ENCODE measurements at regions not wholly inside any gene's neighbourhood (a gene's known extent, or its start where the extent isn't known, plus 50 kb on each side); places are given as distances from the start of the nearest gene placed in this dataset.
A peak's percentile ranks its signal among the peaks of the same experiment; 100 is the strongest.

DNA sequence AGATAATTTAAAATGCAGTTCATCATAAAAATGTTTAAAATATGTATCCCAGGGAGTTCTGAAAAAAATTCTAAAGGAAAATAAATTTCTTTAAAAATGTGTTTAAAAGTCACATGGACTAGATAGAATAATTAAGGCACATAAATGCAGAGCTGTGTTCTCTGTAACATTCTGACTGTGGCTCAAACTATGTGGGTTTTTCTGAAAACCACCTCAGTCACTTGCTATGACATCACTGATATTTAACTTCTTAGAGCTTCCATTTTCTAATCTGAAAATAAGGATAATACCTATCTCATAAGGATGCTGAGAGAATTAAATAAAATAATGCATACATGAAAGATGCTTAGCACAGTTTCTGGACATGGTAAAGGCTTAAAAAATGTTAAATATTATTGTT is 107.3 kb downstream of the SLC41A2 start:
- Mint-ChIP-seq H3K9me3 (no peaks in the 10 kb centered on the region), H3K4me1 (ENCODE audit: low read depth) (peaks cover 4% of the 10 kb centered on the region), H3K36me3 (ENCODE audit: insufficient read depth in 2 of 2) (no peaks in the 10 kb centered on the region), H3K4me3 (no peak overlapping the region), H3K27ac (no peak overlapping the region), H3K27me3 (ENCODE audit: low read depth) (no peaks in the 10 kb centered on the region)
- no peak for DNase-seq
- no peak for ATAC-seq (replicated peaks in 1 of 2)

DNA sequence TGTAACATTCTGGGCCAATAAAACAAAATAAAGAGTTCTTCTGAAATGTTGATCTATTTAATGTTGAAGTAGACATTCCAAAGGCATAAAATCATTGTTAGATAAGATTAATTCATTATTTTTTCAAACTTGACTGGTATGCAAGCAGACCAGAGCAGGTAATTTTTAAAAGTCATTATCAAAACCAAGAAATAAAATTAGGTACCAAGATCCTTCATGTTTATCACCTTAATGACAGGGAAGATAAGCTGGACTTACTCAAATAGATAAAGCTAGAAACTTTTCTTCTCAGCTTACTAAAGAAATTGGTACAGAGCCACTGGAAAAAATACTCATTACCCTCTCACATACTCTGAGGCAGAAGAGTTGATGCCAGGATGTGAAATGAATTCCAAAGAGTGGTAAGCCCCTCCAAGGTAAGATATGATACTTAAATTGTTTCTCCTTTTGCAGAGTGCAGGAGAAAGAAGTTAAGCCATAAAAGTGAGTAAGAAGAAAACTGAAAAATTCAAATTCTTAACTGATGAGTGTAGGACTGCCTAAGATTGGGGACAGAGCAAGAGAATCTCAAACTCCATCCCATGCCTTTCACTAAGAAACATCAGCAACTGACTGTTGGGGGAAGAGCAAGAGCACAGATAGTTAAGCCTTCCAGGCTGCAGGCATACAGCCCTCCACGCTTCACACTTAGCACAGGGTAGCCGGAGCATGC is 111.9 kb downstream of the SLC41A2 start:
- H3K9me3 Mint-ChIP-seq: no peaks in the 10 kb centered on the region
- H3K4me1 Mint-ChIP-seq (ENCODE audit: low read depth): peaks cover 4% of the 10 kb centered on the region
- peaks cover 5% of the 10 kb centered on the region for H3K27me3 Mint-ChIP-seq (ENCODE audit: low read depth)
- H3K4me3 Mint-ChIP-seq: no peak overlapping the region
- ATAC-seq (replicated peaks in 1 of 2) (no peak), DNase-seq (no peak)
- H3K36me3 Mint-ChIP-seq (ENCODE audit: insufficient read depth in 2 of 2): no peaks in the 10 kb centered on the region
- H3K27ac Mint-ChIP-seq: no peak overlapping the region

DNA sequence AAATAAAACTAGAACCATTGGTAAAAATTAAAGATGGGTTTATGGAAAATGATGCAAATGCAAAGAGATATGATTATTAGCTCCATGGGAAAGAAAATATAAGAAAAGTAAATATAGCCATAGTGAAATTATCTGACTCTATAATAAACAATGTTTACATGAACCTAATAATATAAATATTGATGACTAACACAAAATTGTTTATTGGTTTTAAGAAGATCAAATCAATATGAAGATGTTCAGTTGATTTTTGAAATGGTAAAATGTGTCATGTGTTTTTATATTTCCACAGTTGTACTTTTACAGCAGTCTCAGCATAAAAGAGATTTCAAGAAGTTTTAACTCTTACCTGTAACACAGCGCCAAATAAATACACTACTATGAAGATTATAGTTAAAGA is 114.0 kb downstream of the SLC41A2 start:
- no peak overlapping the region for H3K4me3 Mint-ChIP-seq
- H3K36me3 Mint-ChIP-seq (ENCODE audit: insufficient read depth in 2 of 2): no peaks in the 10 kb centered on the region
- H3K4me1 Mint-ChIP-seq (ENCODE audit: low read depth): peaks cover 4% of the 10 kb centered on the region
- ATAC-seq (replicated peaks in 1 of 2) (no peak), DNase-seq (no peak)
- H3K27ac Mint-ChIP-seq: no peak overlapping the region
- H3K9me3 Mint-ChIP-seq: no peaks in the 10 kb centered on the region
- H3K27me3 Mint-ChIP-seq (ENCODE audit: low read depth): peaks cover 5% of the 10 kb centered on the region

DNA sequence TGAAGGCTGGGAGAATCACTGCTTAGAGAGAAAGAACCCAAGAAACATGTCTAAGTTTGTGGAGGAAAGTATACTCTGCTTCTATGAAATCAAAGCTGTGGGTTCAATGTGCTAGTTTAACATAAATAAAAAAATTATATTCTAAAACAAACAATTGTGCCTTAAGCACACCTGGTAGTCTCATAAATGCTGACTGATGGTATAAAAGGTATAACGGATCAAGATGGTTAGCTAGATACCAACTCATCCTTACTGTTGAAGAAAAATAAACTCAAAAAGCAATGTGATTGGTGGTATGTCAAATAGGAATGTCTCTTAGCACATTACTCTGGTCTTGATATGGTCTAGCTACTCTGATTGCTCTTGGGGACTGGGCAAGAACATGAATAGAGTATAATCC is 117.8 kb downstream of the SLC41A2 start:
- no peak for ATAC-seq (replicated peaks in 1 of 2)
- H3K36me3 Mint-ChIP-seq (ENCODE audit: insufficient read depth in 2 of 2): no peaks in the 10 kb centered on the region
- H3K4me1 Mint-ChIP-seq (ENCODE audit: low read depth): no peaks in the 10 kb centered on the region
- peaks cover 5% of the 10 kb centered on the region for H3K27me3 Mint-ChIP-seq (ENCODE audit: low read depth)
- no peak overlapping the region for H3K27ac Mint-ChIP-seq
- DNase-seq: no peak
- H3K9me3 Mint-ChIP-seq: no peaks in the 10 kb centered on the region
- no peak overlapping the region for H3K4me3 Mint-ChIP-seq

DNA sequence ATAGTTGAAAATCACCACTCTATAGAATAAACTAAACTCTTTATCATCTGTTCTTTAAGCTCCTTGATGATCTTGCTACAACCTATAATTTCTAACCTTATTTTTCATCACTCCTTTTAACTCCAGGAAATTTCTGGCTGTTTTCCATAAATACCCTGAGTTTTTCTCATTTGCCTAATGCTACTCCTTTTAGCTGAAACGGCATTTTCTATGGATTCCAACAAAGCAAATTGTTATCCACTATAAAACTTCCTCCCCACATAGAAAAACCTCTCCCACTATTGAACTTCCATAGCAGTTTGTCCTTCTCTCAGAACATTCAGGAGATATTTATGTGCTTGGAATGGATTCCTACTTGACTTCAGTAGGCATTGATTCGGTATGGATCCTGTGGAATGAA is 122.8 kb downstream of the SLC41A2 start:
- H3K4me1 Mint-ChIP-seq (ENCODE audit: low read depth): no peaks in the 10 kb centered on the region
- H3K4me3 Mint-ChIP-seq: no peak overlapping the region
- no peak for ATAC-seq (replicated peaks in 1 of 2)

DNA sequence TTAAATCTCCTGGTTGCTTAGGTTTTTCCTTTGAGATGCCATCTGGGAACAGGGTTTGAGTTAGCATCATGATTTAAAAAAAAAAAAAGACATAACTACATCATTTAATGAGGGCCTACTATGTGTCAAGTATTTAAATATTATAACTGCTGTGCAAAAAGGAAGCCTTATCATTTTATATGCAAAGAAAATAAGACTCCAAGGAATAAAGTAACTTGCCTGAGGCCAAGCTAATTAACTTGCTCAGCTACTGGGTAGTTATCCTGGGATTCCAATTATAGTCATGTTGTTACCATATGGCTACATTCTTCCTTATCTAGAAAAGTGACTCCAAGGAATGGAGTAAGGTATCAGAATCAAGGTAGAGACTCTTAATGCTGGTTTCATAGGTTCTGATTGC is 123.5 kb downstream of the SLC41A2 start:
- H3K27ac Mint-ChIP-seq: no peak overlapping the region
- ATAC-seq (replicated peaks in 1 of 2) (no peak), DNase-seq (no peak)
- no peaks in the 10 kb centered on the region for H3K4me1 Mint-ChIP-seq (ENCODE audit: low read depth)
- no peaks in the 10 kb centered on the region for H3K36me3 Mint-ChIP-seq (ENCODE audit: insufficient read depth in 2 of 2)
- H3K9me3 Mint-ChIP-seq: no peaks in the 10 kb centered on the region
- no peaks in the 10 kb centered on the region for H3K27me3 Mint-ChIP-seq (ENCODE audit: low read depth)
- H3K4me3 Mint-ChIP-seq: no peak overlapping the region

More for the DNA sequence above, 122.8 kb downstream of the SLC41A2 start:
- Mint-ChIP-seq H3K27me3 (ENCODE audit: low read depth) (no peaks in the 10 kb centered on the region), H3K27ac (no peak overlapping the region), H3K36me3 (ENCODE audit: insufficient read depth in 2 of 2) (no peaks in the 10 kb centered on the region), H3K9me3 (no peaks in the 10 kb centered on the region)
- DNase-seq: no peak

DNA sequence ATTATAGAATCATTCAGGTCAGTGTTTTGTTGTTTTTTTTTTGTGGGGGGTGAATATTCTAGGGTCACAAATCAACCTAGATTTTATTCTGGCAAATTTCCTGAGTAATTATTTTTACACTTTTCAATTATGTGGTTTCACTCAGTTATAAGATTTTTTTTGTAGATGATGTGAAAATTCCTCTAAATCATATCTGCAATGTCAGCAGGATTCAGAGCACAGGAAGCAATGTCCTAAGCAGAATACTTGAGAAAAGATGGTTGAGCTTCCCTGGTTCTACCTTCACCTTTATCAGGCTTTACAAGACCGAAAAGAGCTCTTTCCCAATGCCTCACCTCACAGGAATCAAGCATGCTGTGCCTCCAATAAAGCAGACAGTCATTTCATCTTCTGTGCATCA is 124.3 kb downstream of the SLC41A2 start:
- H3K9me3 Mint-ChIP-seq: no peaks in the 10 kb centered on the region
- no peaks in the 10 kb centered on the region for H3K27me3 Mint-ChIP-seq (ENCODE audit: low read depth)
- H3K27ac Mint-ChIP-seq: no peak overlapping the region
- H3K4me1 Mint-ChIP-seq (ENCODE audit: low read depth): no peaks in the 10 kb centered on the region
- H3K4me3 Mint-ChIP-seq: no peak overlapping the region
- no peaks in the 10 kb centered on the region for H3K36me3 Mint-ChIP-seq (ENCODE audit: insufficient read depth in 2 of 2)
- DNase-seq: no peak
- no peak for ATAC-seq (replicated peaks in 1 of 2)

DNA sequence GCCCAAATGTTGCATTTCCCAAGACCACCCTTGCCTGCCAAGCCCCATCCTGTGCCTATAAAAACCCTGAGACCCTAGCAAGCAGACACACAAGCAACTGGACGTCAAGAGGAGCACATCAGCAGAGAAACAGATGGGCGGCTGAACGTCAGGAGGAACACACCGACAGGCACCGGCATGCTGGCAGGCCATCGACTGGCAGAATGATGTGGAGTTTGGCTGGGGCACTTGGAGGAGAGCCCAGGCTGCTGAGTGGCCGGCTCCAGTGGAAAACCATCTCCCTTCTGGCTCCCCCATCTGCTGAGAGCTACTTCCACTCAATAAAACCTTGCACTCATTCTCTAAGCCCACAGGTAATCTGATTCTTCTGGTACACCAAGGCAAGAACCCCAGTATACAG is 130.1 kb downstream of the SLC41A2 start:
- Mint-ChIP-seq H3K9me3 (peaks cover 3 to 9% of the 10 kb centered on the region in 2 donors), H3K36me3 (ENCODE audit: insufficient read depth in 2 of 2) (peaks cover 8 to 10% of the 10 kb centered on the region in 2 donors), H3K4me3 (no peak overlapping the region), H3K27me3 (ENCODE audit: low read depth) (no peaks in the 10 kb centered on the region), H3K27ac (no peak overlapping the region), H3K4me1 (ENCODE audit: low read depth) (no peaks in the 10 kb centered on the region)
- ATAC-seq (replicated peaks in 1 of 2): no peak
- no peak for DNase-seq

DNA sequence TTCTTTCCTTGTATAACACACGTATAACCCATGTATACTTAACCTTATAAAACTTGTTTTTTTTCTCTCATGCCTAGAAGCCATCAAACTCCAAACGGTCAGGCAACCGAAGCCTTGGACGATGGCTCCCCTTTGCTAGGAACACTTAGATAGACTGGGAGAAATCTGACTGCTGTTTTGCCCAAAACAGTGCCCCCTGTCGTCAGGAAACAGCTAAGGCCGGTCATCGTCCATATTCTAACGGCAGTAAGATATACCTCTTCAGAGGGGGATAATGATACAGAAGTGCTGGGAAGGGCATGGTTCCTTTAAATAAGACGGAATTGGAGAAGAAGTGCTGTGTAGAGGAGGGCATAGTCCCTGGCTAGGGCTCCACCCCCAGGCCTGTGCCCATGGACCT is 130.5 kb downstream of the SLC41A2 start:
- Mint-ChIP-seq H3K4me1 (ENCODE audit: low read depth) (no peaks in the 10 kb centered on the region), H3K27ac (no peak overlapping the region), H3K4me3 (no peak overlapping the region), H3K36me3 (ENCODE audit: insufficient read depth in 2 of 2) (peaks cover 8 to 10% of the 10 kb centered on the region in 2 donors), H3K9me3 (peaks cover 3 to 9% of the 10 kb centered on the region in 2 donors), H3K27me3 (ENCODE audit: low read depth) (no peaks in the 10 kb centered on the region)
- ATAC-seq (replicated peaks in 1 of 2) (no peak), DNase-seq (no peak)

DNA sequence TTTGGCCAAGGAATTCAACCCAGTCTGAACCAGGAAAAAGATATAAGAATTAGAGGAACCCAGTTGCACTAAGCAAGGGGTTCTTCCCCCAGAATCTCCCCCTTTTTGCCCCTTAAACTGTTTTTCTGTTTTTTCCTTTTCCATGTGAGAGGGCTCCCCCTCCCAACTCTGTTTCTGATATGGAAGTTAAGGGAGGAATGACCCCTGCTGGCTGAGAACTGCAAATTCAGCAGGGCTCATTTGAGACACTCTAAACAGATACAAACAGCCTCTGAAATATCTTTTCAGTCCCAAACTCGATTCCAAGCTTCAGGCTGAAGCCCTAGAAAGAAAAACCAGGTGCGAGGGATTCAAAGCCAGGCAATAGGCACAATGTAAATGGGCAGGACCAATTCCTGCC is 132.7 kb downstream of the SLC41A2 start:
- ATAC-seq (replicated peaks in 1 of 2): no peak
- Mint-ChIP-seq H3K9me3 (peaks cover 3 to 9% of the 10 kb centered on the region in 2 donors), H3K4me3 (no peak overlapping the region), H3K4me1 (ENCODE audit: low read depth) (no peaks in the 10 kb centered on the region), H3K27me3 (ENCODE audit: low read depth) (no peaks in the 10 kb centered on the region), H3K27ac (no peak overlapping the region), H3K36me3 (ENCODE audit: insufficient read depth in 2 of 2) (peaks cover 8 to 10% of the 10 kb centered on the region in 2 donors)
- DNase-seq: no peak

DNA sequence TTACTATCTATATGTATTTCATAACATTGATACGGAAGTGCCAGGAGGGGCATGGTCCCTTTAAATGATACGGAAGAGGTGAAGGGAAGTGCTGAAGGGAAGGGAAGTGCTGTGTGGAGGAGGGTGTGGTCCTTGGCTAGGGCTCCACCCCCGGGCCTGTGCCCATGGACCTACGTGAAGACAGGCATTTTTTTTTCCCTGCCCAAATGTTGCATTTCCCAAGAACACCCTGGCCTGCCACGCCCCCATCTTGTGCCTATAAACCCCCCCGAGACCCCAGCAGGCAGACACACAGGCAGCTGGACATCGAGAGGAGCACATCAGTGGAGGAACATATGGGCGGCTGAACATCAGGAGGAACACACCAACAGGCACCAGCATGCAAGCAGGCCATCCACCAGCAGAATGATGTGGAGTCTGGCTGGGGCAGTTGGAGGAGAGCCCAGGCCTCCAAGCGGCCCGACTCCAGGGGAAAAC is 134.1 kb downstream of the SLC41A2 start:
- ATAC-seq (replicated peaks in 1 of 2): no peak
- H3K4me1 Mint-ChIP-seq (ENCODE audit: low read depth): no peaks in the 10 kb centered on the region
- H3K36me3 Mint-ChIP-seq (ENCODE audit: insufficient read depth in 2 of 2): peaks cover 8 to 10% of the 10 kb centered on the region in 2 donors
- no peak for DNase-seq
- peaks cover 3 to 9% of the 10 kb centered on the region in 2 donors for H3K9me3 Mint-ChIP-seq
- no peak overlapping the region for H3K4me3 Mint-ChIP-seq
- H3K27ac Mint-ChIP-seq: no peak overlapping the region
- H3K27me3 Mint-ChIP-seq (ENCODE audit: low read depth): no peaks in the 10 kb centered on the region

DNA sequence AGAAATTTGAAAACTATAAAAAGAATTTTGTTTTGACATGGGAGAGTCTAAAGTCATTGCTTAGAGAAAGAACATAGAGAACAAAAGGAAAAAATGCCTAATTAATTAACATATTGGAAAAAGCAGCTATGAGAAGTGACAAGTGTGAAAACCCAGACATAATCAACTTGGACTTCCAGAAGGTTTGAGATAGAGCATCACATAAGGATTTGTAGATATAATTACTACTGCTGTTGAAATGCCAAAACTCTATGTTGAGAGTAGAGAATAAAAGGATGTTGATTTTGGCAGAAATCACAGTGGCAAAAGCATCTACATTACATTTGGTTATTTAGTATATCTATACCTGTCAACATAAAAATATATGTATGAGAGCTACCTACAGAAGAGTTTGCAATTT is 135.1 kb downstream of the SLC41A2 start:
- Mint-ChIP-seq H3K27ac (peak overlapping the region; percentile 38), H3K9me3 (peaks cover 3 to 9% of the 10 kb centered on the region in 2 donors), H3K36me3 (ENCODE audit: insufficient read depth in 2 of 2) (peaks cover 8 to 10% of the 10 kb centered on the region in 2 donors), H3K4me1 (ENCODE audit: low read depth) (no peaks in the 10 kb centered on the region), H3K4me3 (no peak overlapping the region), H3K27me3 (ENCODE audit: low read depth) (no peaks in the 10 kb centered on the region)
- no peak for DNase-seq
- ATAC-seq (replicated peaks in 1 of 2): no peak

DNA sequence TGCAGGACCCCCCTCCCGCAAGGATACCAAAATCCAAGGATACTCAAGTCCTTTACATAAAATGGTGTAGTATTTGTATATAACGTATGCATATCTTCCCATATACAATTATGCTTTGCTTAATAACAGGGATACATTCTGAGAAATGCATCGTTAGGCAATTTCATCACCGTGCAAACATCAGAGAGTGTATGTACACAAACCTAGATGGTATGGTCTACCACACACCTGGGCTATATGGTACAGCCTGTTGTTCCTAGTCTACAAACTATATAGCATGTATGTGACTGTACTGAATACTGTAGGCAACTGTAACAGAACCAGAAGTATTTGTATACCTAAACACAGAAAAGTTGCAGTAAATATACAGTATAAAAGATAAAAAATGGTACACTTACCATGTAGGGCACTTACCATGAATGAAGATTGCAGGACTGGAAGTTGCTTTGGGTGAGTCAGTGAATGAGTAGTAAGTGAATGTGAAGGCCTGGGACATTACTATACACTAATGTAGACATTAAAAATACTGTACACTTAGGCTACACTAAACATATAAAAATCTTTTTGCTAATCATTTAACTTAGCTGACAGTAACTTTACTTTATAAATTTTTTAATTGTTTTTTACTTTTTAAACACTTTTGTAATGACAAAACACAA is 141.1 kb downstream of the SLC41A2 start:
- ATAC-seq (replicated peaks in 1 of 2) (no peak), DNase-seq (no peak)
- Mint-ChIP-seq H3K4me1 (ENCODE audit: low read depth) (no peaks in the 10 kb centered on the region), H3K27me3 (ENCODE audit: low read depth) (no peaks in the 10 kb centered on the region), H3K27ac (no peak overlapping the region), H3K4me3 (no peak overlapping the region), H3K9me3 (no peaks in the 10 kb centered on the region), H3K36me3 (ENCODE audit: insufficient read depth in 2 of 2) (no peaks in the 10 kb centered on the region)

DNA sequence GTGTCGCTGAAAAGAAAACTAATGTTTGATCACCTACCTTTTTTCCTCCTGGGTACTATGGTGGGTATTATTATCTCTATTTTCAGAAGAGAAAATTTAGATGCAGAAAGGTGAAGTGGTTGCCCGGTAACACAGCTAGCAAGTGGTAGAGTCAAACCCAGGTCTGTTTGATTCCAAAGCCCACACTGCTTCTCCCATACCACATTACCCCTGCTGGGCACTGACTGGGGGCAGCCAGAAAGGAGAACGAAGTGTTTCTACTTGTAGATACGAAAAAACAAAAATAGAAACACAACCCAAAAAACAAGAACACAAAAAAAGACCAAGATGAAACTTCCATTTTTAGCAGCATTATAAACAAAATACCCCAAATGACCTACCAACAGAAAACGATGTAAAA is 142.2 kb downstream of the SLC41A2 start:
- Mint-ChIP-seq H3K27me3 (ENCODE audit: low read depth) (no peaks in the 10 kb centered on the region), H3K9me3 (no peaks in the 10 kb centered on the region), H3K4me3 (no peak overlapping the region), H3K36me3 (ENCODE audit: insufficient read depth in 2 of 2) (no peaks in the 10 kb centered on the region), H3K27ac (no peak overlapping the region), H3K4me1 (ENCODE audit: low read depth) (no peaks in the 10 kb centered on the region)
- DNase-seq: no peak
- no peak for ATAC-seq (replicated peaks in 1 of 2)
